Upper lobe of right lung (tissue), 1 donor: ENCODE measurements at regions not wholly inside any gene's neighbourhood (a gene's known extent, or its start where the extent isn't known, plus 50 kb on each side); places are given as distances from the start of the nearest gene placed in this dataset.
"Not testable (repeated sequence)": the region's sequence is repeated elsewhere in the genome, so short reads cannot be mapped to it uniquely, and the experiment has no call there.

Experiments used
- ATAC-seq: fragments of 200-7000 bp; cut with Tn5 transposase; one replicate; pipeline ENCODE4 v1.9.1; 2020; ENCODE audit warnings: mild to moderate bottlenecking, moderate library complexity
- DNase-seq: peaks from one replicate; pipeline ENCODE4 v3.0.0-alpha.2; 2020
- H3K27ac ChIP-seq: fragments of 200-600 bp; one replicate; pipeline ENCODE4 v1.8.0; 2022
- H3K27me3 ChIP-seq: fragments of 200-600 bp; one replicate; pipeline ENCODE4 v1.8.0; 2022; ENCODE audit warnings: mild to moderate bottlenecking
- H3K36me3 ChIP-seq: fragments of 200-600 bp; one replicate; pipeline ENCODE4 v1.8.0; 2022
- H3K4me1 ChIP-seq: fragments of 200-600 bp; one replicate; pipeline ENCODE4 v1.8.0; 2022
- H3K4me3 ChIP-seq: fragments of 200-600 bp; one replicate; pipeline ENCODE4 v1.8.0; 2022; ENCODE audit warnings: mild to moderate bottlenecking
- H3K9me3 ChIP-seq: fragments of 200-600 bp; one replicate; pipeline ENCODE4 v1.8.0; 2022
- CTCF ChIP-seq: fragments of 200-600 bp; IDR thresholded peaks from one replicate; pipeline ENCODE4 v1.8.0; 2022; ENCODE audit warnings: antibody characterized with exemption
- intact Hi-C: fragments of 100-400 bp; cut with DNase I; formaldehyde crosslinking; loops from one replicate; pipeline ENCODE4 v1.11.0; 2022
- donor health status: DM: no; HTN: yes; CAD: no; lungs with severe emphysema.

GRCh38 chr11:15848631-15849168 is 507.6 kb downstream of the SOX6 start:
- ATAC-seq: no peak
- DNase-seq: no peak
- no peak overlapping the region for H3K4me3 ChIP-seq
- no peaks in the 10 kb centered on the region for H3K36me3 ChIP-seq
- no peaks in the 10 kb centered on the region for H3K9me3 ChIP-seq
- intact Hi-C loops: no loop called here
- no peak for TF ChIP-seq CTCF
- H3K4me1 ChIP-seq: no peaks in the 10 kb centered on the region
- H3K27me3 ChIP-seq: no peaks in the 10 kb centered on the region
- no peak overlapping the region for H3K27ac ChIP-seq

- intact Hi-C loops: no loop called here
- Histone ChIP-seq H3K27ac (no peak overlapping the region), H3K4me3 (no peak overlapping the region), H3K9me3 (no peaks in the 10 kb centered on the region), H3K4me1 (no peaks in the 10 kb centered on the region), H3K27me3 (no peaks in the 10 kb centered on the region), H3K36me3 (no peaks in the 10 kb centered on the region)
- ATAC-seq (peak; percentile 36), DNase-seq (no peak)
- TF ChIP-seq CTCF: no peak
These were observed 507.1 kb downstream of the SOX6 start for GRCh38 chr11:15849257-15849656.

- H3K36me3 ChIP-seq, DNase-seq, intact Hi-C loops, ATAC-seq, H3K9me3 ChIP-seq, H3K27me3 ChIP-seq, H3K4me3 ChIP-seq, H3K4me1 ChIP-seq: not testable (repeated sequence)
- peak overlapping the region; percentile 65 for H3K27ac ChIP-seq
These were observed 506.0 kb downstream of the SOX6 start for GRCh38 chr11:15850335-15850734.

- intact Hi-C loops: no loop called here
- no peaks in the 10 kb centered on the region for H3K27me3 ChIP-seq
- TF ChIP-seq CTCF: no peak
- DNase-seq: no peak
- H3K27ac ChIP-seq: peak overlapping the region; percentile 65
- H3K4me3 ChIP-seq: no peak overlapping the region
- ATAC-seq: no peak
- H3K9me3 ChIP-seq: no peaks in the 10 kb centered on the region
- no peaks in the 10 kb centered on the region for H3K4me1 ChIP-seq
- H3K36me3 ChIP-seq: no peaks in the 10 kb centered on the region
These were observed 505.3 kb downstream of the SOX6 start for GRCh38 chr11:15851051-15851498.

- intact Hi-C loops: no loop called here
- no peak overlapping the region for H3K27ac ChIP-seq
- H3K27me3 ChIP-seq: no peaks in the 10 kb centered on the region
- no peaks in the 10 kb centered on the region for H3K9me3 ChIP-seq
- no peak overlapping the region for H3K4me3 ChIP-seq
- peak; percentile 35 for TF ChIP-seq CTCF
- no peaks in the 10 kb centered on the region for H3K4me1 ChIP-seq
- ATAC-seq: peak; percentile 45
- H3K36me3 ChIP-seq: no peaks in the 10 kb centered on the region
- DNase-seq: no peak
These were observed 504.2 kb downstream of the SOX6 start for GRCh38 chr11:15852179-15852578.

GRCh38 chr11:15854245-15854644 is 502.1 kb downstream of the SOX6 start:
- H3K9me3 ChIP-seq: no peaks in the 10 kb centered on the region
- no peaks in the 10 kb centered on the region for H3K36me3 ChIP-seq
- intact Hi-C loops: no loop called here
- ATAC-seq (no peak), DNase-seq (no peak)
- H3K27ac ChIP-seq: no peak overlapping the region
- no peaks in the 10 kb centered on the region for H3K4me1 ChIP-seq
- H3K27me3 ChIP-seq: no peaks in the 10 kb centered on the region
- H3K4me3 ChIP-seq: no peak overlapping the region
- TF ChIP-seq CTCF: no peak
